Suprapubic skin (tissue), 4 donors: ENCODE measurements at regions not wholly inside any gene's neighbourhood (a gene's known extent, or its start where the extent isn't known, plus 50 kb on each side); places are given as distances from the start of the nearest gene placed in this dataset.

ENCODE experiments used
- POLR2A ChIP-seq, 2 donors: fragments of 450-650 bp; IDR thresholded peaks; one replicate each; pipeline ENCODE4 v1.6.1; 2017; ENCODE audit warnings: antibody characterized with exemption in 2 of 2, mild to moderate bottlenecking in 2 of 2, moderate library complexity in 2 of 2
- POLR2AphosphoS5 ChIP-seq, 3 donors: sonication (generic); formaldehyde crosslinking; IDR thresholded peaks; one replicate each; pipeline ENCODE4 v1.6.1; 2017; ENCODE audit warnings: antibody characterized with exemption in 3 of 3
- TF ChIP-seq, protein P1 (sequence below), 2 donors: fragments of 200-600 bp in 1 of 2; fragments of 450-650 bp in 1 of 2; sonication (generic) in 1 of 2; IDR thresholded peaks; one replicate each; pipeline ENCODE4 v1.5.1; 2016 to 2019; ENCODE audit warnings: antibody characterized with exemption in 2 of 2, mild to moderate bottlenecking in 1 of 2, moderate library complexity in 1 of 2

DNA sequence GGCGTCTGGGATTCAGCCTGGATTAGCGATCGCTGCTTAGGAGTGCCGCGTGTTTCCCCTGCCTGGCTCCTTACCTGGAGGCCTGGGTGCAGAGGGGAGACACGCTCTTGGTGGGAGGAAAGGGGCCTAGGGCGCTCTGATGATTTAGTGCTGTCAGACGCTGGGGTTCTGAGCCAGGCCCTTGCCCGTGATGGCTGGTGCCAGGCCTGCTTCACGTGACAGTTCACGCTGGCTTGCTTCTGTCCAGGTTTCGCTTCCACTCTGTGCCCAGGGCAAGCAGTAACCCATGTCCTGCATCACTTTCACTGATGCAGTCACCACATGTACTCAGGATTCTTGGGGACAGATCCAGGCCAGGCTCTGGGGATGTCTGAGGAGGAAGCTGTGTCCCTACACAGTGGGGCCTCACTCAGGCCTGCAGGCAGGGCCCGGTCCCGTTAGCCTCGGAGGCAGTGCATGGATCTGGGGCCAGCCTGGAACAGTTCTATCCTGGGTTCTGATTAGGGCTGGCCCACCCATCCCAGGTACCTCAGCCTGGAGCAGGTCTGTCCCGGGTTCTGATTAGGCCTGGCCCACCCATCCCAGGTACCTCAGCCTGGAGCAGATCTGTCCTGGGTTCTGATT lies 1220.9 kb downstream of the BRD1 start:
- TF ChIP-seq, protein P1, sequence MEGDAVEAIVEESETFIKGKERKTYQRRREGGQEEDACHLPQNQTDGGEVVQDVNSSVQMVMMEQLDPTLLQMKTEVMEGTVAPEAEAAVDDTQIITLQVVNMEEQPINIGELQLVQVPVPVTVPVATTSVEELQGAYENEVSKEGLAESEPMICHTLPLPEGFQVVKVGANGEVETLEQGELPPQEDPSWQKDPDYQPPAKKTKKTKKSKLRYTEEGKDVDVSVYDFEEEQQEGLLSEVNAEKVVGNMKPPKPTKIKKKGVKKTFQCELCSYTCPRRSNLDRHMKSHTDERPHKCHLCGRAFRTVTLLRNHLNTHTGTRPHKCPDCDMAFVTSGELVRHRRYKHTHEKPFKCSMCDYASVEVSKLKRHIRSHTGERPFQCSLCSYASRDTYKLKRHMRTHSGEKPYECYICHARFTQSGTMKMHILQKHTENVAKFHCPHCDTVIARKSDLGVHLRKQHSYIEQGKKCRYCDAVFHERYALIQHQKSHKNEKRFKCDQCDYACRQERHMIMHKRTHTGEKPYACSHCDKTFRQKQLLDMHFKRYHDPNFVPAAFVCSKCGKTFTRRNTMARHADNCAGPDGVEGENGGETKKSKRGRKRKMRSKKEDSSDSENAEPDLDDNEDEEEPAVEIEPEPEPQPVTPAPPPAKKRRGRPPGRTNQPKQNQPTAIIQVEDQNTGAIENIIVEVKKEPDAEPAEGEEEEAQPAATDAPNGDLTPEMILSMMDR (IDR thresholded peaks at IDR 0.05), result no peak
- TF ChIP-seq POLR2A (IDR thresholded peaks at IDR 0.05), result no peak
- TF ChIP-seq POLR2AphosphoS5 (IDR thresholded peaks at IDR 0.05), result no peak
